Peyer's patch (tissue), 4 donors: ENCODE measurements at regions not wholly inside any gene's neighbourhood (a gene's known extent, or its start where the extent isn't known, plus 50 kb on each side); places are given as distances from the start of the nearest gene placed in this dataset.
"Not testable (repeated sequence)": the region's sequence is repeated elsewhere in the genome, so short reads cannot be mapped to it uniquely, and the experiment has no call there.

Experiments
- CTCF ChIP-seq, 6 experiments: fragments of 450-650 bp in 4 of 6; fragments of 200-600 bp in 2 of 6; sonication (generic) in 1 of 6; IDR thresholded peaks; one replicate each; pipeline ENCODE4 v1.5.1; 2017 to 2019; ENCODE audit warnings: antibody characterized with exemption in 6 of 6, mild to moderate bottlenecking in 3 of 6, moderate library complexity in 1 of 6
- POLR2A ChIP-seq, 2 donors: fragments of 450-650 bp; IDR thresholded peaks; one replicate each; pipeline ENCODE4 v1.5.1; 2017; ENCODE audit warnings: antibody characterized with exemption in 2 of 2, mild to moderate bottlenecking in 2 of 2, moderate library complexity in 2 of 2

- not testable (repeated sequence) for TF ChIP-seq POLR2A, CTCF (IDR thresholded peaks at IDR 0.05)
These were observed 73.3 kb upstream of the BOD1L1 start for GRCh38 chr4:13700858-13701140.
